CD4-positive, CD25-positive, alpha-beta regulatory T cell (primary cell): ENCODE measurements at regions not wholly inside any gene's neighbourhood (a gene's known extent, or its start where the extent isn't known, plus 50 kb on each side); places are given as distances from the start of the nearest gene placed in this dataset.

Experiments
- ATAC-seq, 2 donors: fragments of 150-1000 bp; cut with Tn5 transposase; one replicate each; pipeline ENCODE4 v1.10.0; 2021; ENCODE audit warnings: low read depth in 2 of 2, moderate number of reproducible peaks in 2 of 2, moderate library complexity in 1 of 2
- DNase-seq, 3 donors: peaks; one replicate each; pipeline versions ENCODE4 v3.0.0 to v3.0.0-alpha.2; 2012 to 2022; ENCODE audit warnings: mixed read lengths in 1 of 3
- H3K27ac ChIP-seq: one replicate; pipeline ENCODE4 v1.7.0; 2013; ENCODE audit warnings: mild to moderate bottlenecking, low read length; ENCODE audit not compliant: insufficient read depth, poor library complexity, severe bottlenecking
- H3K27me3 ChIP-seq: one replicate; pipeline ENCODE4 v1.7.0; 2013; ENCODE audit warnings: low read length; ENCODE audit not compliant: control insufficient read depth, insufficient read depth
- H3K36me3 ChIP-seq: one replicate; pipeline ENCODE4 v1.7.0; 2013; ENCODE audit warnings: mild to moderate bottlenecking, low read length, moderate library complexity; ENCODE audit not compliant: control insufficient read depth, insufficient read depth
- H3K4me1 ChIP-seq: 2 replicates; pipeline ENCODE4 v1.7.0; 2013; ENCODE audit warnings: mild to moderate bottlenecking, low read length; ENCODE audit not compliant: insufficient read depth, control insufficient read depth, poor library complexity, severe bottlenecking
- H3K4me3 ChIP-seq: one replicate; pipeline ENCODE4 v1.7.0; 2013; ENCODE audit warnings: low read depth, mild to moderate bottlenecking, low read length, moderate library complexity
- H3K9me3 ChIP-seq, 2 experiments: 1 replicate in 1 of 2; 2 replicates in 1 of 2; pipeline ENCODE4 v1.7.0; 2013; ENCODE audit warnings: low read length in 2 of 2, mild to moderate bottlenecking in 1 of 2, moderate library complexity in 1 of 2; ENCODE audit not compliant: control insufficient read depth in 2 of 2
- H3K27ac Mint-ChIP-seq, 3 donors: one replicate each; pipeline ENCODE4 v1.8.0; 2020 to 2022; ENCODE audit warnings: mild to moderate bottlenecking in 3 of 3, mixed read lengths in 3 of 3, moderate library complexity in 2 of 3
- H3K27me3 Mint-ChIP-seq: one replicate; pipeline ENCODE4 v1.8.0; 2022; ENCODE audit warnings: mild to moderate bottlenecking, mixed read lengths
- H3K36me3 Mint-ChIP-seq: one replicate; pipeline ENCODE4 v1.8.0; 2020; ENCODE audit warnings: mixed read lengths
- H3K4me1 Mint-ChIP-seq, 4 donors: one replicate each; pipeline ENCODE4 v1.8.0; 2020 to 2022; ENCODE audit warnings: mixed read lengths in 4 of 4, mild to moderate bottlenecking in 1 of 4
- H3K4me3 Mint-ChIP-seq, 4 donors: one replicate each; pipeline ENCODE4 v1.8.0; 2020 to 2022; ENCODE audit warnings: mild to moderate bottlenecking in 4 of 4, mixed read lengths in 4 of 4, moderate library complexity in 3 of 4
- H3K9me3 Mint-ChIP-seq, 7 donors: one replicate each; pipeline ENCODE4 v1.8.0; 2020 to 2022; ENCODE audit warnings: mixed read lengths in 7 of 7, mild to moderate bottlenecking in 3 of 7, moderate library complexity in 2 of 7

GRCh38 chr2:41894563-41895333 is 153.1 kb upstream of the PKDCC start:
- H3K4me3 Mint-ChIP-seq = no peak overlapping the region
- H3K27me3 Mint-ChIP-seq = peaks cover 22% of the 10 kb centered on the region
- no peaks in the 10 kb centered on the region for H3K4me1 ChIP-seq
- no peak for DNase-seq
- ATAC-seq = no peak
- no peaks in the 10 kb centered on the region for H3K4me1 Mint-ChIP-seq
- H3K27me3 ChIP-seq = peaks cover 6% of the 10 kb centered on the region
- no peaks in the 10 kb centered on the region for H3K9me3 ChIP-seq
- no peak overlapping the region for H3K27ac Mint-ChIP-seq
- peaks cover 0 to 5% (median 0%) of the 10 kb centered on the region in 7 donors for H3K9me3 Mint-ChIP-seq
- H3K27ac ChIP-seq = no peak overlapping the region
- no peak overlapping the region for H3K4me3 ChIP-seq
- H3K36me3 ChIP-seq = no peaks in the 10 kb centered on the region
- no peaks in the 10 kb centered on the region for H3K36me3 Mint-ChIP-seq

GRCh38 chr2:41895334-41895664 is 152.5 kb upstream of the PKDCC start:
- Mint-ChIP-seq H3K4me1 (no peaks in the 10 kb centered on the region), H3K36me3 (no peaks in the 10 kb centered on the region), H3K27me3 (peaks cover 24% of the 10 kb centered on the region), H3K27ac (no peak overlapping the region), H3K9me3 (peaks cover 0 to 5% (median 0%) of the 10 kb centered on the region in 7 donors), H3K4me3 (no peak overlapping the region)
- DNase-seq (no peak), ATAC-seq (no peak)
- Histone ChIP-seq H3K27ac (no peak overlapping the region), H3K36me3 (no peaks in the 10 kb centered on the region), H3K4me1 (no peaks in the 10 kb centered on the region), H3K9me3 (no peaks in the 10 kb centered on the region), H3K4me3 (no peak overlapping the region), H3K27me3 (peaks cover 6% of the 10 kb centered on the region)

GRCh38 chr2:41896186-41896846 is 151.5 kb upstream of the PKDCC start:
- Mint-ChIP-seq H3K27me3 (peaks cover 20% of the 10 kb centered on the region), H3K9me3 (peaks cover 0 to 5% (median 0%) of the 10 kb centered on the region in 7 donors), H3K36me3 (no peaks in the 10 kb centered on the region), H3K4me3 (no peak overlapping the region), H3K27ac (peak overlapping the region in 1 of 3 donors; percentile 39), H3K4me1 (no peaks in the 10 kb centered on the region)
- Histone ChIP-seq H3K27ac (no peak overlapping the region), H3K9me3 (no peaks in the 10 kb centered on the region), H3K36me3 (no peaks in the 10 kb centered on the region), H3K4me3 (no peak overlapping the region), H3K27me3 (peaks cover 6% of the 10 kb centered on the region), H3K4me1 (no peaks in the 10 kb centered on the region)
- DNase-seq (peak in 2 of 3 donors; percentile 5 to 81), ATAC-seq (peak in 1 of 2 donors; percentile 66)

- Histone ChIP-seq H3K27ac (no peak overlapping the region), H3K9me3 (no peaks in the 10 kb centered on the region), H3K4me1 (no peaks in the 10 kb centered on the region), H3K27me3 (peaks cover 8% of the 10 kb centered on the region), H3K4me3 (no peak overlapping the region), H3K36me3 (no peaks in the 10 kb centered on the region)
- Mint-ChIP-seq H3K4me3 (no peak overlapping the region), H3K27ac (no peak overlapping the region), H3K9me3 (peaks cover 0 to 5% (median 0%) of the 10 kb centered on the region in 7 donors), H3K27me3 (peaks cover 25% of the 10 kb centered on the region), H3K36me3 (no peaks in the 10 kb centered on the region), H3K4me1 (no peaks in the 10 kb centered on the region)
- DNase-seq (no peak), ATAC-seq (no peak)
Observed at GRCh38 chr2:41899189-41899588, 148.6 kb upstream of the PKDCC start.

GRCh38 chr2:41900101-41900577 is 147.7 kb upstream of the PKDCC start:
- Mint-ChIP-seq H3K27ac (no peak overlapping the region), H3K9me3 (peaks cover 0 to 5% (median 0%) of the 10 kb centered on the region in 7 donors), H3K36me3 (no peaks in the 10 kb centered on the region), H3K4me3 (no peak overlapping the region), H3K4me1 (no peaks in the 10 kb centered on the region), H3K27me3 (peaks cover 30% of the 10 kb centered on the region)
- ATAC-seq (no peak), DNase-seq (no peak)
- H3K36me3 ChIP-seq = no peaks in the 10 kb centered on the region
- H3K9me3 ChIP-seq = no peaks in the 10 kb centered on the region
- peaks cover 8% of the 10 kb centered on the region for H3K27me3 ChIP-seq
- H3K27ac ChIP-seq = no peak overlapping the region
- H3K4me3 ChIP-seq = no peak overlapping the region
- no peaks in the 10 kb centered on the region for H3K4me1 ChIP-seq

GRCh38 chr2:41902897-41903296 is 144.9 kb upstream of the PKDCC start:
- no peaks in the 10 kb centered on the region for H3K4me1 Mint-ChIP-seq
- ATAC-seq (no peak), DNase-seq (no peak)
- Histone ChIP-seq H3K9me3 (no peaks in the 10 kb centered on the region), H3K4me3 (no peak overlapping the region), H3K27ac (no peak overlapping the region), H3K27me3 (peaks cover 6% of the 10 kb centered on the region), H3K4me1 (no peaks in the 10 kb centered on the region), H3K36me3 (no peaks in the 10 kb centered on the region)
- H3K36me3 Mint-ChIP-seq = no peaks in the 10 kb centered on the region
- H3K9me3 Mint-ChIP-seq = peaks cover 0 to 5% (median 0%) of the 10 kb centered on the region in 7 donors
- no peak overlapping the region for H3K4me3 Mint-ChIP-seq
- H3K27ac Mint-ChIP-seq = no peak overlapping the region
- peaks cover 21% of the 10 kb centered on the region for H3K27me3 Mint-ChIP-seq

- Histone ChIP-seq H3K4me1 (no peaks in the 10 kb centered on the region), H3K4me3 (no peak overlapping the region), H3K27ac (no peak overlapping the region), H3K27me3 (peaks cover 6% of the 10 kb centered on the region), H3K36me3 (no peaks in the 10 kb centered on the region), H3K9me3 (no peaks in the 10 kb centered on the region)
- DNase-seq (no peak), ATAC-seq (no peak)
- Mint-ChIP-seq H3K36me3 (no peaks in the 10 kb centered on the region), H3K9me3 (peaks cover 0 to 3% (median 0%) of the 10 kb centered on the region in 7 donors), H3K27ac (no peak overlapping the region), H3K4me3 (no peak overlapping the region), H3K4me1 (no peaks in the 10 kb centered on the region), H3K27me3 (peaks cover 27% of the 10 kb centered on the region)
Observed at GRCh38 chr2:41903474-41904135, 144.2 kb upstream of the PKDCC start.
